Cortex of kidney (tissue), 1 donor: ENCODE measurements at regions not wholly inside any gene's neighbourhood (a gene's known extent, or its start where the extent isn't known, plus 50 kb on each side); places are given as distances from the start of the nearest gene placed in this dataset.
"Not testable (repeated sequence)": the region's sequence is repeated elsewhere in the genome, so short reads cannot be mapped to it uniquely, and the experiment has no call there.

Experiments
- DNase-seq: peaks from one replicate; lab custom pipeline; 2025; lab: John Stamatoyannopoulos, UW

DNA sequence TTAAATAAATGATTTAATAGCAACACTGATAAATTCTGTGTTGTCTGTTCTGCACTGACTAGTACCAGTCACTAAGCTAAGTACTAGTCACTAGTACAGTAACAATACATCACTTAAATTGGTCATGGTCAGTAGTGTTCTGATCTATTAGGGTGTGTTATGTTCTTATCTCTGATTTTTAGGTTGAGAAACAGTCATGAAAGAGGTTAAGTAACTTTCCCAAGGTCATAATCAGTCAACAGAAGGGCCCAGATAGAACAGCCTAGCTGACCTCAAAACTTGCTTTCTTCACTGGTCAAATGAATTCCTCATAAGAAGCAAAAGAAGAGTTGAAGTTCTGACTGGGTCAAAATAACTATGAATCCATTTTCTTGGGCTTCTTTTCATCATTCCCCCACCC is 1492.7 kb downstream of the MAT2B start:
- DNase-seq: no peak

DNA sequence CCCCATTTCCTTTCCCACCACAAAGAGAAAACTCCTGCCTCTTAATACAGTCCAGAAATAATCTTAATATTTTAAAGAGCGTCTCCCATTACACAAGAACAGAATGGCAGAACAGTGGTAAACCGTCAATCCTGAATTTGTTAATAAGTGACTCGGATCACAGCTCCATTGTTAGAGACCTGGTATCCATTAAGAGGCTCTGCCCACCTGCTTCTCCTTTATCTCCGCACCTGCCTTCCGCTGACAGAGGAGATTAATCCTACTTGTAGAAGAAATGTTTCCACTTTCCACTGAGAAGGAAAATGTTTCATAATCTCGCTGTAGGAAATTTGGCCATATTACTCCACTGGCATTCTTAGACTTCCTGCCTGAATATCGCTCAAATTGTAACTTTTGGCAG is 1493.2 kb downstream of the MAT2B start:
- no peak for DNase-seq

DNA sequence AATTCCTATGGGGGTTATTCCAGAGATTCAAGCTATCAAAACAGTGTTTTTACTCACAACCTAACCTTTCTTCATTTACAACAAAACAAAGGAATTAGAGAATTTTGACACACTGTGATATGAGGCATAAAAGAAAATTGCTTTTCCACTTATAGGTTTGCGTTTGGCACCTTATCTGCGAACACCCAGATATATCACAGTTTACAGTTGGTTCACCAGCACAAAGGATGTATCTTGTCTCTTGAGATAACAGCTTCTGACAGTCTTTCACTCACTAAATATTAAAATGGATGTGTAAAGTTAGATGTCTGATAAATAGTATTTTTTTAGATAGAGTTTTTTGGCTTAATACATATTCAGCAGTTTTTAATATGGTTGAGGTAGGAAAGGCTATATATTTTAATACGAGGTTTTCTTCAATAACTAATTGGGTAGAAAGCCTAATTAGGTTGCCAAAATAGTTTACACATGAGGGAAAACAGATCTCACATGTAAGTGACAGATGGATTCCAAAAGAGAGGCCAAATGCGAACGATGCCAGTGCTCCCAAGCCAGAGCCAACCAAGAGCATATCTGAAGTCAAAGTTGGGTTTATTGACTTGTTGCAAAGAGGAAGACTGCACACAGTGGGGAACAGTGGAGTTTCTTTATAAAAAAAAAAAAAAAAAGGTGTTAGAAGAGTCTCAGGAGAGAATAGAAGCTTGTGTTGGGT is 1495.2 kb downstream of the MAT2B start:
- no peak for DNase-seq

DNA sequence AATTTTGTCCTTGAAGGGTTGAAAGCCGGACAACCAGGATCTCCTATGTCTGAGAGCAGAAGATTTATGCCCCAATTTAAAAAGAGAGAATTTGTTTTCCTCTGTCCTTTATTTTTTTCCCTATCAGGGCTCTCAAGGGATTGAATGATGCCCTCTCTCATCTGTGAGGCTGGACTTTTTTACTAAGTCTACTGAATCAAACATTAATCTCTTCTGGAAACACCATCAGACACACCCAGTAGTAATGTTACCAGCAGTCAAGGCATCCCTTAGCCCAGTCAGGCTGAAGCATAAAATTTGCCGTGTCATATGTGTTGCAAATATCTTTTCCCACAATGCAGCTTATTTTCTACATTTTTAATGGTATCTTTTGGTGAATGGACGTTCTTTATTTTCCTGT is 1497.9 kb downstream of the MAT2B start:
- no peak for DNase-seq

DNA sequence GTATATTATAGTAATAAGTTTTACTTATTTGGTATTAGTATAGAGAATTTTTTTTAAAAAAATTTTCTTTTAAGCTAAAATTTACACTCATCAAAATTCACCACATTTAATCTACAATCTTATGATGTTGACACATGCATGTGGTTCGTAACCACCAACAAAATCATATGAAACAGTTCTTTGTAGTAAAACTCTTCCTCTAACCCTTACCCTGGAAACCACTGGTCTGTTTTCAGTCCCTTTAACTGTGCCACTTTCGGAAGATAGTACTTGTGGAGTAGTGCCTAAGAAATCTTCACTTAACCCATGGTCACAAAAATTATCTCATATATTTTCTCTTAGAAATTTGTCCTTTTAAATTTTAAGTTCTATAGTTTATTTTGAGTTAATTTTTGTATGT is 1498.8 kb downstream of the MAT2B start:
- DNase-seq: no peak

DNA sequence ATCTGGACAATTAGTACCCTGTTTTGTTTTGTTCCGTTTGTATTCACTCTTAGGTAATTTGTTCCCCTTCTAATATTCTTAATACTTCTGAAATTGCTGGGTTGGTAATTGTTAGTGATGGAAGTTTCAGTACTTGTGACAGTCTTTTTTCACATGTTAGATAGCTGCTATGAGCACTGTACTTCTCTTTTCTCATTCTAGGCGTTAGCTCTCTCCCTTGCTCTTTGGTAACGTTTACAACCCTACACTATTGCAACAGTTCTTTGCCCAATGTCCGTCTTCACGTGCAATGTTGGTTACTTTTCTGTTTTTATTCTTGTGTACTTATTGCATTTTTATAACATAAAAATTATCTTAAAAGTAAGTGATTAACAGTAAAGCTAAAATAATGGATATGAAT is 1509.0 kb downstream of the MAT2B start:
- DNase-seq: no peak

DNA sequence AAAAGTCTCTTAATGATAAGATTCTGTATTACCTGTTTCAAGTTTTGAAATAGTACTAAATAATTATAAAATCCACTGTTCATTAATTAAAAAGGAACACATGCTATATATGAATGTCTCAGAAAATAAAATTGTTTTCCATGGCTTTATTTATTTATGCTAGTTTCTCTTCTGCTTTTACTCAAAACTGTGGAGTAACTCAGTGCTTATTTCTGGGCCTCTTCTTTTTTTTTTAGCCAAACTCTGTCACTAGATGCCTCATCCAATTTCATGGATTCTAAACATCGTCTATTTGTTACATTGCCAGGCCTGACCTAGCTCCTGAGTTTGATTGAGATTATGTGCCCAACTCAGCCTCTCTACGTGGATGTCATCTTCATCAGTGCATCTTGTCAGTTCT is 1509.7 kb downstream of the MAT2B start:
- DNase-seq: no peak

DNA sequence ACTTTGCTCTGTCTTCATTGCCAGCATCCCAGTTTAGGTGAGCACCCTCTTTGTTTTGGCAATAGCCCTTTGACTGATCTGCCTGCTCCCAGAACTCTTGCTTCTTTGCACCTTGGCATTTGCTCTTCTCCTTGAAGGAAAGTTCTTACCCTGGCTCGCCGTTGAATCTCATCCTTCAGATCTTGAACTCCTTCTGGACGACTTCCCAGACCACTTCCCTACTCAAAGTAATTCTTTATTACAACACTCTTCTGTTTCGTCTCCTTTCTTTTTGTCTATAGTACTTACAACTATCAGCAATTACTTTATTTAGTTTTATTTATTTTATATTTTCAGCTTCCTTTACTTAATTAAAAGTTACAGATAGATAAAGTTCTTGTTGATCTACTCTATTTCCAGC is 1510.1 kb downstream of the MAT2B start:
- no peak for DNase-seq

DNA sequence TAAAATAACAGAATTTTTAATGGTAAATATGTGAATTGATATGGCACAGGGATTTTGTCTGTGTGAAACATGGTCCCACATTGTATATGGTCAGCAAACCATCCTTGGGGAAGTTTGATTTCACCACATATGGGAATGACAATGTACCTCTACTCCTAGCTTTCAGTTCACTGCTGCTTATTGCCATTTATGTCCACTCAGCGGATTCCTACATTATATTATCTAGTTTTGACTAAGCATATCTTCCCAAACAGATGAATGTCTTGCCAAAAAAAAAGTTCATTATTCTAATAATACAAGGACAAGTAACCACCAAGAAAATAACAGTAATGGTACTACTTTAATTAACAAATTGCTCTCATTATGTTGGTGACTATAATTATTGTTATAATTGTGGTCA is 1521.6 kb downstream of the MAT2B start:
- no peak for DNase-seq

DNA sequence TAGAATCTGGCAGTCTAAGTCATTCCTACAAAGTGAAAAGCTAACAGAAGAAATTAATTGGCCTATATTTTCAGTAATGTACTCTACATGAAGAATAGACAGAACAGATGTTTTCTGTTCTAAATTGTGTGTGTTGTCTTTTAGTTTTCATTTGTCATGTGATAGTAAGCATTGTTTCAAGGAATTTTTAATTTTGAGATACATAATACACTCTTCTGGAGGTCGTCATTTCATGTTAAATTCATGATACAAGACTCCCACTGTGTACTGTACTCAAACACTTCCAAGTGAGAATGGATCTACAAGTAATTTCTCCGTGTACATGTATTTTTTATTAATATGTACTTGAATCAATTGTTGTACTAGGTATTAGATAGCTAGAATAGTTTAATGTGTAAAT is 1522.9 kb downstream of the MAT2B start:
- DNase-seq: no peak

DNA sequence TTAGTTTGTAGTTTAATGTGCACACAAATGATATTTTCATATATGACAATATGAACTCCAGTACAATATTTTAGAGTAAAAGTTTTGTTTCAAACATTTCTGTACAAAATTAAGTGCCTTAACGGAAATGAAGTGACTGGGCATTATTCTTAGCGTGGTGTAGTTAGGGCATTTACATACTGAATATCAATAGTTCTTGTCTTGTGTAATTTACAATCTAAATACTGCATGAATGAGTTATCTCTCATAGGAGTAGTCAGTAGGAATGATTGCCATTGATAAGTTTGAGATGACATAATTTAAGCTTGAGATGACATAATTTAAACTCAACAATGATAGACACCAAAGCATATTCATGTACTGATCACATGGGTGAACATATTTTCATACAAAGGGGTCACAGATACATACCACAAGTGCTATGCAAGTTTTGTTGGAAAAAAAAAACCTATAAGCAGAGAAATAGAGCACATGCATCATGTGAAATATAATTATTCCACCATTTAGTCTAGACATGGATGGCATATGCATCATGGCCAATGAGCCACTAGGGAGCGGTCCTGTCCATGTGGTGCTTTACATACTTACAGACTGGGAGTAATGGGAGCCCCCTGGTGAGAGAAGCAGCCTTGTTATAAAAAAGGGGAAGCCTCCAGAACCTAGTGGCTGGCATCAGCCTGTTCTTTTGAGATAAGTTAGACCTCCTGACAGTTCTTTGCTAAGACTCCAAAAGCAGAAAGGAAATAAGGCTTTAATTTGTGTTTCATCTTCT is 1523.9 kb downstream of the MAT2B start:
- no peak for DNase-seq

DNA sequence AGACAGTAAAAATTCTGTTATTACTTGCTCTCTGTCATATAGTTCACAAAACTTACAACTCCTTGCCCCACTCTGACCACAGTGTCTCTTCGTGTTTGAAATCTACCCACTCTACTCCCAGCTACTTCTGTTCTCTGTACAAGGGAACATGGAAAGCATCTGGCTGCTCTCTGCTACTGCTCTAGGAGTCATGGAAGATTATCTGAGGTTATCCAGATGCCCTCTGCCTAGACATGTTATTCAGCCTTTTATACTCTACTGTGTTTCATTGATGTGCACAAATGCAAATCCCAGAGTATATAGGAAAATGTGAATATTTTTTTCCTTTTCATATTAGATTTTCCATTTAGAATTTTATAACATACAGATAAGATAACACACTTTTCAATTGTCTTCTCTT is 1525.6 kb downstream of the MAT2B start:
- no peak for DNase-seq

DNA sequence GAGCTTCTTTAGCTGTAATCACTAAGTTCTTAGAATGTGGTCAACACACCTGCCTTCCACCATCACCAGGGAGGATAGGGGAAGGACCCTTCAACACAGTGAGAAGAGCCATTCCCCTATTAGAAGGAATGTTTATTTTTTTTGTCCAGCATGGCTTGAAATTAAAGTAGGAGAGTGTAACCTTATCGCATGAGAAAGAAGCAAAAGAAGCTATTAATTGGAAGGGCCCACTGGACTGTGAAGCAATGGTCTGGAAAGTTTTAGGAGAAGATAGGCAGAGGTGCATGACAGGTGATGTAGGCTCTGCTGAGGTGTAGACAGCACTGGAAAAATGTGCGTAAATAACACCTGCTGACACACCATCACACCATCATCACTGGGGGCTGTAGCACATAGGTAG is 1526.0 kb downstream of the MAT2B start:
- DNase-seq: no peak

DNA sequence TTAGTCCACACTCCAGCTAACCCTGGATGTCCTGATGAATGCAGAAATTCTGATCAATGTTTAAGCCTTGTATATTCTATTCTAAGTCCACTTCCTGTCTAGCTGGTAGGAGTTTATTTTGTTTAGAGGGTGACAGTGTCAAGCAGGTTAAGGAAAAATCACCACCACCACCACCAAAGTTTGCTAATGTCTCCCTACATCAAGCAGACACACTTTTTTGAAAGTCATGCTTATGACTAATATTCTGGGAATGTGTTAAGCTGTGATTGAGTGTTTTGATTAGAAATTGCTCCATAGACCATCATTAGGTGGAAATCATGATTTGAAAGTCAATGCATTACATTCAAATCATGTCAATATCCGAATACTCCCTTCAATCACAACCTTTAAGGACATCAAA is 1530.1 kb downstream of the MAT2B start:
- no peak for DNase-seq

DNA sequence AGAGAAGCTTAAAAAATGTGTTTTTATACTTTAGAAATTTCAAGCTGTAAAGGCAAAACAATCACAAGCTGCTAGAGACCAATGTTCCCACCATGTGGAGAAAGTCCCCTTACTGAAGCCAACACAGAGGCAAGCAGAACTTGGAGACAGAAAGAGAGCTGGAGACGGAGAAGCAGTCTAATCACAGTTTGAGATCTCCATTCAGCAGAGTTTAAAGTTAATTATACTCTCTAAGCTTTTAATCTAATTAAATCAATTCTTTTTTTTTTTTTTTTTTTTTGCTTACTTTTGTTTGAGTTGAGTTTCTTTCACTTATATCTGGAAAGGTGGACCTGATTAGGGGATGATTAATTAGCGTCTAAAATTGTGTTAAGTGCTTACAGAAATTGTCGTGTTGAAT is 1534.3 kb downstream of the MAT2B start:
- no peak for DNase-seq

DNA sequence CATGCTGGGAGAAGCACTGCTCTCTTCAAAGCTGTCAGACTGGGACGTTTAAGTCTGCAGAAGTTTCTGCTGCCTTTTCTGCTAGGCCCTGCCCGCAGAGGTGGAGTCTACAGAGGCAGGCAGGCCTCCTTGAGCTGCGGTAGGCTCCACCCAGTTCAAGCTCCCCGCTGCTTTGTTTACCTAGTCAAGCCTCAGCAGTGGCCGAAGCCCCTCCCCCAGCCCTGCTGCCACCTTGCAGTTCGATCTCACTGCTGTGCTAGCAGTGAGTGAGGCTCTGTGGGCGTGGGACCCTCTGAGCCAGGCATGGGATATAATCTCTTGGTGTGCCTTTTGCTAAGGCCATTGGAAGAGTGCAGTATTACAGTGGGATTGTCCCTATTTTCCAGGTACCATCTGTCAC is 1540.5 kb downstream of the MAT2B start:
- DNase-seq: not testable (repeated sequence)

DNA sequence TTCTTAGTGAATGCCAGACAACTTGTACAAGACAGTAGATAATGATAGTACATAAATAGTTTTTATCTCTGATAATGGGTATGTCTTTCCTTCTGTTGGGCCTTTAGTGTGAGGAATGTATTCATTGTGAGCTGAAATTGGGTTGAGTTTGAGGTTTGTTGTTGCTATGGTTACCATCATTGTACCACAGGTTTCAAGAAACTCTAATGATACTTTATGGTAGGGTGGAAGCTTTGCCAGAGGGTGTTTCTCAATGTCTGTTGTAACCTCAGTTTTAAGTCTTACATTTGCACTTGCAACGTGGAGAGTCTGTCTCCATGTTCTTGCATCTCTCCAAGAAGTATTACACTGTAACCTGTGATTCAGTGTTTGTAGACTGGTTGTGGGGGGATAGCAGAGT is 1550.1 kb downstream of the MAT2B start:
- DNase-seq: no peak

DNA sequence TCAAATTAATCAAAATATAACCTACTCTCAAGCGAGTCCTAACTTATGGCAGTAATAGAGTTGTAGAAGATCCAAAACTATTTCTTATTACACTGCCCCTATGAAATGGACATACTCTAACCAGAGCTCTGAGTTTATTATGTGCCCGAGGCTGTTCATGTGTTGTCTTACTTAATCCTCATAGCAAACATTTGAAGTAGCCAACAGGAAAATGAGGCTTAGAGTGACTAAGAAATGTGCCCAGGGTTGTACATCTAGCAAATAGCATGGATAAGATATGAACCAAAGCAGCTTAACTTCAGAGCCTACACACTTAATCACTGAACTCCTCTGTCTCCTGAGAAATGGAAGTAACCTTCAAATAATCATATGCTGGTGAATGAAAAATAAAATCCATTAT is 1551.7 kb downstream of the MAT2B start:
- DNase-seq: no peak

DNA sequence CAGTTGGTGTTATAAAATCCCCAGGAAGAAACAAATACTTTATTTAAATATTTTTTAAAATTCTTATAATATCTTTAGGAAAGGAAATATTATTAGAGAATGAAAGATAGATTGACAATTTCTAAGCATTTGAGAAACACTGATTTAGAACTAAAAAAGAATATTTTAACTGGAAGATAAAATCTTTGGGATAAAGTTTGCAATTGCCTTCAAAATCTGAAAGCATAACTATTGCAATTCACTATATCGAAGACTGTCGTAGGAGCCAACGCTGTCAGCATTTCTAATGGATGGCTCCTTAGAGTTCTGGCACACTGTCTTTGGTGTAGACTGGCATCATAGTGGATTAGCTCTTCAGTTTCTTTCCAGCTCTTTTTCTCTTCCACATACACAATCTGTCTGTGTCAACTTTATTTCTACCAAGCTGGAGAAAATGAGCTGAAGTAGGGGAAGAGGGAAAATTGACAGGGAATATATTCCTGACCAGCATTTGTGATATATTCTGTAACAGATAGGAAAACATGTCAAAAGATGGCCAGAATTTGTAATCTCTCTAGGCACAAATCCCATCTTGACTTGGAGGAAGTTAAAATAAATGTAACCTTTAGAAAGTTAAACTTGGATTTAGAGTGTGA is 1561.4 kb downstream of the MAT2B start:
- DNase-seq: no peak

DNA sequence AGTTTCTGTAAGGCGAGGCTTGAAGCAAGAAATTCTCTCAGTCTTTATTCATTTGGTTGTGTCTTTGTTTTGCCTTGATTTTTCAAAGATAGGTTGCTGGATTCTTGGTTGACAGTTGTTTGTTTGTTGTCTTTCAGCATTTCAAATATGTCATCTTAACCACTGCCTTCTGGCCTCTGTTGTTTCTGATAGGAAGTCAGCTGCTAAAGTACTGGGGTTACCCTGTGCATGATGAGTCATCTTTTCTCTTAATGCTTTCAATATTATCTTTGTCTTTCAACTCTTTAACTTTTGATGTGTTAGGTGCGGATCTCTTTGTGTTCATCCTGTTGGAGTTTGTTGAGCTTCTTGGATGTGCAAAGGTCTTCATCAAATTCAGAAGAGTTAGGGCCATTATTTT is 1571.3 kb downstream of the MAT2B start:
- no peak for DNase-seq

DNA sequence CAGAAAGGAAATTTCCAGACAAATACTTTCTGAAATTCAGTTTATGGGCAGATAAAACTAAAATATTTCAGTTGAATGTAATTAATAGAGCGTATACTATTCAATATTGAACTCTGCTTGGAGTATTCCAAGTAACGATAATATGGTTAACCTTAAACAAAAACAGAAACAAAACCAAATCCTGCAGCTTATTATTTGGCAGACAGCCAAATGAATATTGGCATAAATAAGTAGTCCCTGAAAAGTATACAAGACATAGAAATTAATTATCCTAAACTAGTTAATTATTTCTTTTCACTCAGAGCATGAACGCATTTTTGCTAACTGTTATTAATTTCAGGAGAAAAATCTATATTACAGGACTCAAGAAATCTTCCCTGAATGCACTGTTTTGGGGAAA is 1574.0 kb downstream of the MAT2B start:
- no peak for DNase-seq

DNA sequence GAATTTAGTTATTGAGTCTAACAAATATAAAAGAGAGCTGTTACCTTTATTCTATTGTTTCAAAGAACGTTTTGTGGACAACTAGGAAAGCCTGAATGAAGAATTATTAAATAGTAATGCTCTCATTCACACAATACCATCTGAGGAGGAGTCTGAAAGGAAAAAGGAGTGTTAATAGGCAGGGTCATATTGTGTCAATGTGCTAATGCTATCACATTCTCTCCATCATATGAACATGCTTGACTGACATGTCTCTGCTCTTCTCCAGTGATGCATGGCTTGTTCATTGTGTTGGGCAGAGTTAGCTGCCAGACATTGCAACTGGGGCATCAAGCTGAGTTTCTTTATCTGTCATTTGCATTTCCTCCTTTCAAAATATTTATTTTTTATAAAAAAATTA is 1578.0 kb downstream of the MAT2B start:
- DNase-seq: no peak

DNA sequence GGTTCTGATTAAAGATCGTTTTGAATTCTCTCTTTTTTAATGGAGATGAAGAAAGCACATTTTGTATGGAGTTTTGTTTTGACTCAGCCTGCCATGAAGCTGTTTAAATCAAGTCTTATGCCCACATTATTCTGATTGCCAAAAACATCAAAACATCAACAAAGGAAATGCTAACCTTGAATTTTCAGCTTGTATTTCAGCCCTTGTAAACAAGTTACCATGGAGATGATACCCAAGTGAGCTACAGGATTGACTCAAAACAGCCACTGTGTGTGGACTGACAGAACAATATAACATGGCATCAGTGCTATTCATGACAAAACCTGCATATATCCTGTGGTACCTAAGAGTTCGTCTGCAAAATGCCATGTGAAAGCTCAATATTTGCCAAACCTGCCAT is 1581.0 kb downstream of the MAT2B start:
- DNase-seq: no peak
